ENCODE measurements at regions not wholly inside any gene's neighbourhood (a gene's known extent, or its start where the extent isn't known, plus 50 kb on each side); places are given as distances from the start of the nearest gene placed in this dataset.

- Mint-ChIP-seq H3K27me3 (ENCODE audit: unreplicated experiment) (no peaks in the 10 kb centered on the region), H3K9me3 (ENCODE audit: unreplicated experiment) (no peaks in the 10 kb centered on the region), H3K4me3 (ENCODE audit: unreplicated experiment) (peak overlapping the region; percentile 35), H3K36me3 (ENCODE audit: unreplicated experiment) (no peaks in the 10 kb centered on the region), H3K4me1 (ENCODE audit: low read depth, unreplicated experiment) (peaks cover 5% of the 10 kb centered on the region), H3K27ac (ENCODE audit: unreplicated experiment) (no peak overlapping the region)
- TF ChIP-seq CTCF (IDR thresholded peaks at IDR 0.05; ENCODE audit: partially characterized antibody, unreplicated experiment): no peak
- DNase-seq: no peak
Observed at GRCh38 chr7:142534726-142535122, 214.5 kb upstream of the PRSS1 start.

DNA sequence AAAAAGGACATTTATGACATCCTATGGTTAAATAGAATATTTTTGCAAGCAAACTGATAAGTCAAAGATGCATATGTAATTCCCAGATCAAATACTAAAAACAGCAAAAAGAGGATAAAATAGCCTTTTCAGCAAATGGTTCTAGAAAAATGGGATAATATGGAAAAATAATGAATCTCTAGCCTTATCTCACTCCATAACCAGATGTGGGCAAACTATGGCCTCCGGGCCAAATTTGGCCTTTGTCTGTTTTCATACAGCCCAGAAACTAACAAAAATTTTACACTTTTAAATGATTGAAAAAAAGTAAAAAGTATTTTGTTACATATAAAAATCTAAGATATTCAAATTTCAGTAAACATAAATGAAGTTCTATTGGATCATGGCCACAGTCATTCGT lies 215.4 kb upstream of the PRSS1 start:
- no peak for TF ChIP-seq CTCF (IDR thresholded peaks at IDR 0.05; ENCODE audit: partially characterized antibody, unreplicated experiment)
- H3K27me3 Mint-ChIP-seq (ENCODE audit: unreplicated experiment): no peaks in the 10 kb centered on the region
- H3K27ac Mint-ChIP-seq (ENCODE audit: unreplicated experiment): no peak overlapping the region

DNA sequence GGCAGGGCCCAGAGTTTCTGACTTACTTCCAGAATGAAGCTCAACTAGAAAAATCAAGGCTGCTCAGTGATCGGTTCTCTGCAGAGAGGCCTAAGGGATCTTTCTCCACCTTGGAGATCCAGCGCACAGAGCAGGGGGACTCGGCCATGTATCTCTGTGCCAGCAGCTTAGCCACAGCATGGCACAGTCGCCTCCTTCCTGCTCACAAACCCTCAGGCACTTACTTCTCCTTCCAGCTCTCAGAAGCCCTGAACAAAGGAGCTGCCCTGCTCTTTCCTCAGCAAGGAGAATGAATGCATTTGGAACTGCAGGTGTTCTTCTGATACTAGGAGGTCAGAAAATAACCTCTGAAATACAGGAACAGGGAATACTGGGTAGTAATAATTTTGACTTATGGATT lies 219.7 kb upstream of the PRSS1 start:
- Mint-ChIP-seq H3K4me1 (ENCODE audit: low read depth, unreplicated experiment) (no peaks in the 10 kb centered on the region), H3K9me3 (ENCODE audit: unreplicated experiment) (no peaks in the 10 kb centered on the region), H3K4me3 (ENCODE audit: unreplicated experiment) (no peak overlapping the region), H3K27ac (ENCODE audit: unreplicated experiment) (no peak overlapping the region), H3K36me3 (ENCODE audit: unreplicated experiment) (no peaks in the 10 kb centered on the region), H3K27me3 (ENCODE audit: unreplicated experiment) (no peaks in the 10 kb centered on the region)
- no peak for TF ChIP-seq CTCF (IDR thresholded peaks at IDR 0.05; ENCODE audit: partially characterized antibody, unreplicated experiment)
- DNase-seq: no peak

More for the DNA sequence above, 215.4 kb upstream of the PRSS1 start:
- no peaks in the 10 kb centered on the region for H3K36me3 Mint-ChIP-seq (ENCODE audit: unreplicated experiment)
- no peak for DNase-seq
- H3K9me3 Mint-ChIP-seq (ENCODE audit: unreplicated experiment): no peaks in the 10 kb centered on the region
- peaks cover 5% of the 10 kb centered on the region for H3K4me1 Mint-ChIP-seq (ENCODE audit: low read depth, unreplicated experiment)
- no peak overlapping the region for H3K4me3 Mint-ChIP-seq (ENCODE audit: unreplicated experiment)

GRCh38 chr7:142528608-142529408 lies 220.5 kb upstream of the PRSS1 start:
- H3K36me3 Mint-ChIP-seq (ENCODE audit: unreplicated experiment): no peaks in the 10 kb centered on the region
- no peak overlapping the region for H3K27ac Mint-ChIP-seq (ENCODE audit: unreplicated experiment)
- no peaks in the 10 kb centered on the region for H3K9me3 Mint-ChIP-seq (ENCODE audit: unreplicated experiment)
- no peak for TF ChIP-seq CTCF (IDR thresholded peaks at IDR 0.05; ENCODE audit: partially characterized antibody, unreplicated experiment)
- H3K27me3 Mint-ChIP-seq (ENCODE audit: unreplicated experiment): no peaks in the 10 kb centered on the region
- no peak for DNase-seq
- H3K4me1 Mint-ChIP-seq (ENCODE audit: low read depth, unreplicated experiment): peaks cover 4% of the 10 kb centered on the region
- no peak overlapping the region for H3K4me3 Mint-ChIP-seq (ENCODE audit: unreplicated experiment)

DNA sequence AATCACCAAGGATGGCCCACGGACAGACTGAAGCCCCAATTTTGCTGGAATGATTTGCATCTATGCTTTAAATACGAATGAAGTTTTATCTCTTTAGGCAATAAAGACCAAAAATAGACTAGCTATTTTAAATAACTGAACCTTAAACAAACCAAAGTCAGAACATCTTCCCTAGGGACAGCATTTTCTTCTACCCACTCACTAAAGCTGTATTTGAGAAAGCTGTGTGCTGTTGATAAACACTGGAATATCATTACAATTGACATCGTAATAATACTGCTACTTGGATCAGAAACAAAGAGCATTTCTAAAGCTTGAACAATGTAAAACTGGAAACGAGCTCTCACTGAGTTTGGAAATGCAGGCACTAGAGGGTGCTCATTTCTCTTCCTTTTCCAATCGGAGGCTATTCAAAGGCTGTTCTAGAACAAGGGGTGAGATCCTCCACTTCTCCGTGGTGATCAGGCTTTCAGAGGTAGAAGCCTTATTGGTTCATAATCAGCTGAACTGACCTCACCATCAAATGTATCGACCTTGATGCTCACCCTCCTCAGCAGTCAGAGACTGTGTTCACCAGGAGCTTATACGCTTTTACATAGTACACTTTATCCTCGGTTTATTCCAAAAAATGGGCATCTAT lies 225.3 kb upstream of the PRSS1 start:
- TF ChIP-seq CTCF (IDR thresholded peaks at IDR 0.05; ENCODE audit: partially characterized antibody, unreplicated experiment): no peak
- Mint-ChIP-seq H3K27ac (ENCODE audit: unreplicated experiment) (no peak overlapping the region), H3K27me3 (ENCODE audit: unreplicated experiment) (no peaks in the 10 kb centered on the region), H3K9me3 (ENCODE audit: unreplicated experiment) (peaks cover 8% of the 10 kb centered on the region), H3K36me3 (ENCODE audit: unreplicated experiment) (no peaks in the 10 kb centered on the region), H3K4me1 (ENCODE audit: low read depth, unreplicated experiment) (peaks cover 36% of the 10 kb centered on the region), H3K4me3 (ENCODE audit: unreplicated experiment) (no peak overlapping the region)
- no peak for DNase-seq
